ENCODE measurements at regions not wholly inside any gene's neighbourhood (a gene's known extent, or its start where the extent isn't known, plus 50 kb on each side); places are given as distances from the start of the nearest gene placed in this dataset.

GRCh38 chr12:84150201-84150600, 762.4 kb downstream of the SLC6A15 start:
- Mint-ChIP-seq H3K27me3 (no peaks in the 10 kb centered on the region), H3K4me1 (ENCODE audit: unreplicated experiment) (no peaks in the 10 kb centered on the region), H3K9me3 (peaks cover 15% of the 10 kb centered on the region), H3K27ac (no peak overlapping the region), H3K4me3 (no peak overlapping the region), H3K36me3 (no peaks in the 10 kb centered on the region)
- no peak for DNase-seq (ENCODE audit: extremely low spot score, unreplicated experiment)
- TF ChIP-seq CTCF (conservative IDR thresholded peaks at IDR 0.05): no peak

GRCh38 chr12:84148335-84148734, 764.3 kb downstream of the SLC6A15 start:
- H3K36me3 Mint-ChIP-seq: no peaks in the 10 kb centered on the region
- peaks cover 15% of the 10 kb centered on the region for H3K9me3 Mint-ChIP-seq
- H3K4me1 Mint-ChIP-seq (ENCODE audit: unreplicated experiment): no peaks in the 10 kb centered on the region
- DNase-seq (ENCODE audit: extremely low spot score, unreplicated experiment): no peak
- H3K4me3 Mint-ChIP-seq: no peak overlapping the region
- no peaks in the 10 kb centered on the region for H3K27me3 Mint-ChIP-seq
- H3K27ac Mint-ChIP-seq: no peak overlapping the region
- TF ChIP-seq CTCF (conservative IDR thresholded peaks at IDR 0.05): no peak

GRCh38 chr12:84136862-84137367, 775.7 kb downstream of the SLC6A15 start:
- no peaks in the 10 kb centered on the region for H3K36me3 Mint-ChIP-seq
- no peaks in the 10 kb centered on the region for H3K9me3 Mint-ChIP-seq
- no peaks in the 10 kb centered on the region for H3K27me3 Mint-ChIP-seq
- no peak overlapping the region for H3K4me3 Mint-ChIP-seq
- H3K4me1 Mint-ChIP-seq (ENCODE audit: unreplicated experiment): no peaks in the 10 kb centered on the region
- no peak for TF ChIP-seq CTCF (conservative IDR thresholded peaks at IDR 0.05)
- no peak for DNase-seq (ENCODE audit: extremely low spot score, unreplicated experiment)
- H3K27ac Mint-ChIP-seq: no peak overlapping the region

- H3K4me3 Mint-ChIP-seq: no peak overlapping the region
- no peak for DNase-seq (ENCODE audit: extremely low spot score, unreplicated experiment)
- no peaks in the 10 kb centered on the region for H3K27me3 Mint-ChIP-seq
- H3K36me3 Mint-ChIP-seq: no peaks in the 10 kb centered on the region
- H3K4me1 Mint-ChIP-seq (ENCODE audit: unreplicated experiment): no peaks in the 10 kb centered on the region
- H3K9me3 Mint-ChIP-seq: no peaks in the 10 kb centered on the region
- no peak for TF ChIP-seq CTCF (conservative IDR thresholded peaks at IDR 0.05)
- H3K27ac Mint-ChIP-seq: no peak overlapping the region
These were observed 776.9 kb downstream of the SLC6A15 start for GRCh38 chr12:84135586-84136279.

GRCh38 chr12:84134797-84135366, 777.7 kb downstream of the SLC6A15 start:
- no peak for DNase-seq (ENCODE audit: extremely low spot score, unreplicated experiment)
- H3K36me3 Mint-ChIP-seq: no peaks in the 10 kb centered on the region

More at GRCh38 chr12:84134797-84135366, 777.7 kb downstream of the SLC6A15 start:
- Mint-ChIP-seq H3K9me3 (no peaks in the 10 kb centered on the region), H3K4me1 (ENCODE audit: unreplicated experiment) (no peaks in the 10 kb centered on the region), H3K4me3 (no peak overlapping the region), H3K27ac (no peak overlapping the region), H3K27me3 (no peaks in the 10 kb centered on the region)
- TF ChIP-seq CTCF (conservative IDR thresholded peaks at IDR 0.05): no peak

All from type B pancreatic cell (in vitro differentiated cells).